HG02588 (cell line): ENCODE measurements at regions not wholly inside any gene's neighbourhood (a gene's known extent, or its start where the extent isn't known, plus 50 kb on each side); places are given as distances from the start of the nearest gene placed in this dataset.
"Not testable (repeated sequence)": the region's sequence is repeated elsewhere in the genome, so short reads cannot be mapped to it uniquely, and the experiment has no call there.

ENCODE experiments used
- ATAC-seq: cut with Tn5 transposase; IDR thresholded peaks from one replicate; pipeline ENCODE4 v1.9.1; 2021; ENCODE audit warnings: mild to moderate bottlenecking, moderate library complexity; ENCODE audit not compliant: unreplicated experiment

DNA sequence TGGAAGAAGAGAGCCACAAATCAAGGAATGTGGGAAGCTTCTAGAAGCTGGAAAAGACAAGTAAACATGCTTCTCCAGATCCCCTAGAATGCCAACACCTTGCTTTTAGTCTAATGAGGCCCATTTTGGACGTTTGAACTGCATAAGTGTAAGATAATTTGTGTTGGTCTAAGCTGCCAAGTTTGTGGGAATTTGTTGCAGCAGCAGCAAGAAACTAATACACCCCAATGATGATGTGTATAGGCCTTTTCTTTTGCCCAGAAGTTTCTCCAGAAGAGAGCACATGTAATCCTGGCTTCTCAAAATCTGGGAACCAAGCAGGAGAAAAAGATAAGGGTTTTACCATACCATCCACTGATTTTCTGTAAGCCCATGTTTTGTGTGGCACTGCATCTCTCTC is 96.1 kb upstream of the DPT start:
- no peak for ATAC-seq

DNA sequence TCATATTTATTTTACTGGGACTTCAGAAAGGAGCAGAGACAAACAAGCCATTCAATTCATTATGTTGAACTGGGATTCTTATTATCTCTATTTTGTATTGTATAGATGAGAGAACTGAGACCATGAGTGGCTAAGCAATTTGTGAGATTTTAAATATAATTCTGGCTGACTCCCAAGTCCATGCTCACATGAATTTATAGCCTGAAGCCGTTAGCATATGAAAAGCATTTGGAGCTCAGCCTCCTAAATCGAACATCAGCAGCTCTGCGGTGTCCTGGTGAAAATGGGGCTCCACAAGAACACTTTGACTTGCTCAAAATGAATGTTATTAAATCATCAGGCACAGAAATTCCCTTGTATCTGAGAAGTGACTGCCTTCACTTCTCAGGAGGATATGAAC is 96.8 kb upstream of the DPT start:
- no peak for ATAC-seq

DNA sequence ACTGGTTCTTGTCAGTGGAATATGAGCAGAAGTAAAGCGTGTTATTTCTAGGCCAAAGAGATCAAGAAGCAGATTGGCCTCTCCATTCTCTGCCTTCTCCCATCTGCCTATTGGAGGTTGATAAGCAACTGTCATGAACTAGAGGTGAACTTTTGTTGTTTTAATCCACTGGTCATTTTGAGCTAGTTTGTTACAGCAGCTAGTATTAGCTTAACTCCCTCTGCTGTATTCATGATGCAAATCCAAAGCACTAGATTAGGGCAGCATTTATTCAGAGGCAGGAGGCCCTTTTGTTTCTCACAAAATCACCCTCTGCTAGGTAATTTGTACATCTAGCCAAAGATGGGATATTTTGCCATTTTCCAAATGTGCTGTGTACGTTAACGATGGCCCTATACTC is 97.3 kb upstream of the DPT start:
- no peak for ATAC-seq

DNA sequence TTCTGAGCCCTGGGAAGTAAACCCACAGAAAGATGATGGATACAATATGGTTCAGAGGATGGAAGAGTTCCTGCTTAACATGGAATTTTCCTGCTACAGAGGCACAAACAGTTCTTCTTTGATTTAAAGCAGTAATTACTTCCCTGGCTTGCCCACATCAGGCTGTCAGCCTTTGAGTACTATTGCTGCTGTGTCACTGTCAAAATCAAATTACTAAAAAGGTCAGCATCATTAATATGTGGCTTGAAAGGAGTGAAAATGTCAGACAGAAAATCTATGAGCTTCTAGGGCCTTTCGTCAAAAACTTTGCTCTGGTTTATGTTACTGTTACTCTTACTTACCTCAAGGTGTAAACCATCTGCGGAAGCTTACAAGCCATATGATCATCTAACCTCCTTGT is 98.6 kb upstream of the DPT start:
- no peak for ATAC-seq

DNA sequence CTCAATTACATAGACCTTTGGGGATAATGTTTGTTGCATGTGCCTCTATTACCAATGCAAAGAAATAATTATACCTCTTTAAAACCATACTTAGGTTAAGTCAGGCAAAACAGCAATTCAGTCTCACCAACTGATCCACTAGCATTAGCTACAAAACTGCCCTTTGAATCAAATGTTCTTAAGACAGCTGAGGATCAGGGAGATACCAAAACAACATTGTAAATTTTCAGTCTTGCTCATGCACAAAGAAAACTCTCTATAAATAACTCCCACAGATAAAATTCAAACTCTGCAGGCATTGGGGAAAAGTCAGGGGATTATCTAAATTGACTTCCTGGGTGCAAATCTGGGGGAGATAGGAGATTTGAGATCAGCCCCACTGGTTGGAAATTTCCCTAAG is 100.9 kb upstream of the DPT start:
- ATAC-seq, result no peak

DNA sequence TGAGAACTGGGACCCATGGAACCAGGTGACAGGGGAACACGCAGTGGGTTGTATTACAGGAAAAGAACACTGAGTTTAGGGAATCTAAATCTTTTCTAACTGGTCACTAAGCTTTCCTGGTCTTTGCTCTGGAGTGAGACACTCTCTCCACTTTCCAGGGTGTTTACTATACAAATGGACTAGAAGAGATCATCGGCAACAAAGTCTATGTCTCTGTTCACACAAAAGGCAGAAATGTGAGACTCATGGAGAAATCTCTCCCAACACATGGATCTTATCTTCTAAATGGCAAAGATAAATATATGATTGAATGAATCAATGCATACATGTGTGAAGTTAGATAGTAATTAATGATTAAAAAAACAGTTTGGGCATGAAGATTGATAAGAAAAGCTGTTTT is 101.6 kb upstream of the DPT start:
- ATAC-seq, result no peak

DNA sequence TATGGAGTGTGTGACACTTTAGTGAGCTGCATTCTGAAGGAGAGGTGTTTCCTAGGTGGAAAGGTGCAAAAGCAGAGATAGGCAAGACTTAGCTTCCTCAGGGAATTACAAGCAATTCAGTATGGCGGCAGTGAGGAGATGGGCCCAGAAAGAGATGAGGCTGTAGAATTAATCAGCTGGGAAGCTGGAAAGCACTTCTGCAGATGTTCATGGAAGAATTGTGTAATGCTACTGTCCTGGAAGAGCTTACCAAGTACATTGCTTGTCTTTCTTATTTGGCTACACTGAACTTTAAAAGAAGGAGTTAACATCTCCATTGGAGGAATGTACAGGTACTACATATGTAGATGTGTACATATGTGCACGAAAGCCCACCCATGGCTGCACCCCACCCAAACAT is 103.7 kb upstream of the DPT start:
- ATAC-seq, result no peak

DNA sequence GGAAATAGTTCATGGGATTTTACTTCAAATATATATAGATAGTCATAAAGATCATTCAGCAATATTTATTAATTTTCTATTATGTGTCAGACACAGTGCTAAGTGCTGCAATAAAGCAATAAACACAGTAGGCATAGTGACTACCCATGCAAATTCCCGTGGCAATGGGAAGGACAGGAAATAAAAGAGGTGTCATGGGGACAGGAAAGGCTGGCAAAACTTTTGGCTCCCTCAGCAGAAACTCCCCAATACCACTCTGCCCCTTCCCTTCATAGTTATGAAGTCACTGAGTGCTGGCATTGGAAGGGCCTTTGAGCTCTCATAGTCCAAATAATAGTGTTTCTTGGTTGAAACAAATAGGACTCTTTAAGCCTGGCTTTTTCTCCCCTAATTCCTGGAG is 104.4 kb upstream of the DPT start:
- no peak for ATAC-seq

DNA sequence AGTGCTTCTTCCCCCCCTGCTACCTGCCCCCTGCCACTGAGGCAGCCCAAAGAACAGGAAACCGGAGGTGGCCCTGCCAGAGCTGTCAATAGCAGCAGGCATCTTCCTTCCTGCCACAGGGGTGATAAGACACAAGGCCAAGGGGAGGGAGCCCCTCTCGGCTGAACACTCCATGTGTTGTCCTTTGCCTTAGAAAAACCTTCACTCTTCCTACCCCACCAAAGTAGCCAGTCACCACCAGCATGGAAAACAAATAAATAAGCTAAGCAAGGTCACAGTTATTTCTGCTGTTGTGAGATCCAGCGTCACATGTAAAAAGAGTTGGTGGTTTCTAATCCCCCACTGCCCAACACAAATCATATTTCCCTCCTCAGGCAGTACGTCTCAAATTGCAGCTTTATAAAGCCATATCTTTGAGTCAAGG is 104.8 kb upstream of the DPT start:
- ATAC-seq, result no peak

DNA sequence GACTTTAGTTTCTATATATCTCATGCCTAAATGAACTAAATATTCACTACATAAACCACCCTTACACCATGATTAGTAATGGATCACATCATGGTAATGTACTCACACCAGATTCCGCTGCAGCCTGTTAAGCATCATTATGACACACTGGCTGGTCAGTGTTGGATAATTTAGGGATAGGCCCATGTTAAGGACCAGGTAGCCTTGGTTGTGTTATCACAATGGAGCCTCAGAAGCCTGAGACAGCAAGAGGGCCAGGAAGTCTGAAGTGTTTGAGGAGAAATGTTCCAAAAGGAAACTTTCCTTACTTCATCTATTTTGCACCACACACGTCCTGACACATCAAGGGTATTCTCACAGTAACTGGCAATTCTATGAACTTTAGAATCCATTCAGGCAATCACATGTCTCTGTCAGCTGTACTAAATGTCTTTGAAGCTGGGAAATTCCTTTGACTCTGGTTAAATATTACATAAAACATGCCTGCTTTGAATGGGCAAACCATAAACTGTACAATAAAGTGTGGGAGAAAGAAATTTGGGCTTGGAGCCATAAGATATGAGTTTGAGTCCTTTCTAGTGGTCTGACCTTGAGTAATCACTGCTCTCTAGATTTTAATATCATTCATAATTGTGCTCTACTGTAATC is 105.3 kb upstream of the DPT start:
- no peak for ATAC-seq

DNA sequence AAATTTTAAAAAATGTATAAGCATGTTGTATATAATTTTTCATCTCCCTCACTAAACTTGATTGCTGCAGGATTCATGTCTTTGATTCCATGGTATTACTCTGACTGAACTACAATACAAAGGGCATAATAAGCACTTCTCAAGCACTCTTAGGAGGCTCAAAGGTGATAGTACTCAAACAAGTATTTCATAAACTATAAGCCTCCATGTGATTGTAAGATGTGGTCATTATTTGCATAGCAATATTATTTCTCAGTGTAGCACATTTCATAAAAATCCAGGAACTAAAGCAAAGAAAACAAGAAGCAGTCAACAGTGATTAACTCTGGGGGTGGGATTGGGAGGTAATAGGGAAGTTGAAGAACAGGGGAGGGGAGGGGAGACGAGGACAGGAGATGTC is 106.2 kb upstream of the DPT start:
- no peak for ATAC-seq

DNA sequence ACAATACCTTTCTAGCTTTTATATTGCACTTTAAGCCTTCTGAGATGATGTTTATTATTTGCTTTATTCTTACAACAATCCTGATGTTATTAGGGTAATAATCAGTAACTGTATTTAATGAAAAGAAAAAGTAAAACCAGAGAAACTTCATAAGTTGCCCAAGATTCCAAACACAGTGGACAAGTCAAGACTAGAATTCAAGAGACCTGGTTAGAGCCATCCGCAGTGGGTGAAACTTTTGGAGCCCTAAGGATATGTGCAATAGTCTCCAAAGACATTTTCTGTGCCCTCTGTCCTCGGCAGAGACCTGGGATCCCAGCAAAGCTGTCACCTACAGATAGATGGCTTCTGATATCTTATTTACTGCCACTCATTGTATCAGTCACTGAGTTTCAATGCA is 106.8 kb upstream of the DPT start:
- ATAC-seq, result no peak

DNA sequence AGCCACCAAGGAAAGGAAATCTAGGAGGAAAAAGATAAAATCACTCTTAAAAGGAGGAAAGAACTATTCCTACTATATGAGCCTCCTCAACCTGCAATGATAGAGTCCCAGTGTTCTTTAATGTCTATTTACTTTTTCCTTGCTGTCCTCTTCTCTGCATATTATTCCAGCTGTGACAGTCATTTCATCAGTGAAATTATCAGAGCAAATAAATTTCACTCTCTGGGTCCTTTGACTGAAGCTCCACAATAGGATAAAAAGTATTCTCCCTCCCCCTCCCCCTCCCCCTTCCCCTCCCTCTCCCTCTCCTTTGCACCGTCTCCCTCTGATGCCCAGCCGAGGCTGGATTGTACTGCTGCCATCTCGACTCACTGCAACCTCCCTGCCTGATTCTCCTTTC is 107.5 kb upstream of the DPT start:
- ATAC-seq, result no peak

DNA sequence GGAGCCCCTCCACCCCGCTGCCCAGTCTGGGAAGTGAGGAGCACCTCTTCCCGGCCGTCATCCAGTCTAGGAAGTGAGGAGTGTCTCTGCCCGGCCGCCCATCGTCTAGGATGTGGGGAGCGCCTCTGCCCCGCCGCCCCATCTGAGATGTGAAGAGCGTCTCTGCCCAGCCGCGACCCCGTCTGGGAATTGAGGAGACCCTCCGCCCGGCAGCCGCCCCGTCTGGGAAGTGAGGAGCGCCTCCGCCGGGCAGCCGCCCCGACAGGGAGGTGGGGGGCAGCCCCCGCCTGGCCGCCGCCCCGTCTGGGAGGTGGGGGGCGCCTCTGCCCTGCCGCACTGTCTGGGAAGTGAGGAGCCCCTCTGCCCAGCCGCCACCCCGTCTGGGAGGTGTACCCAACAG is 108.2 kb upstream of the DPT start:
- ATAC-seq, result not testable (repeated sequence)

DNA sequence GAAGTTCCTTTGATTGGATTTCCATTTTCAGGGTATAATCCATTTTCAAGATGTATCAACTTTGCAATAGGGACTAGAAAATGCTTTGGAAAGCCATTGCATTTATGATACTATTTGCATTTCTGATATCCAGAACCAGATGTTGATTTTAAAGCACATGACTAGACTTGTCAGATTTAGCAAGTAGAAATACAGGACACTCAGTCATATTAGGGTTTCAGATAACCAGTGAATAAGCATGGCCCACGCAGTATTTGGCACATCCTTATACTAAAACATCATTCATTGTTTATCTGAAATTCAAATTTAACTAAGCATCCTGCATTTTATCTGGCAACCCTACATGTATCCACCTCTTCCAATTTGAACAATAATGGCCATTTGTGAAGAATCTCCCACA is 113.3 kb upstream of the DPT start:
- ATAC-seq, result no peak

DNA sequence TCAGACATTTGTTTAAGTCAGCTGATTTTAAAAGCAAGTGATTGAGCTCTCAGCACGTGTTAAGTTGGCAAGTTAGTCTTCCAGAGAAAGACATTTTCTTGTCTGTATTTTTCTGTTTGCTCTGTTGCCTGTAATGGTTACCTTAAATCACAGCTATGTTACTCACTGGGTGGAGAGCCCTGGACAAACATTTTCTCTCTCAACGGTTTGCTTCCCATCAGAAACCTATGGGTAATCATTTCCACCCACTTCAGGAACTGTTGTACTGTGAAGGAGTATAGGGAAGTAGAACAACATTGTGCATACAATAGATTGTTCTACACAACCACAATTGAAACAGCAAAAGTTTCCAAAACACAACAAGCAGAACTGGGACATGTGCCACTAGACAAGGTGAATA is 113.9 kb upstream of the DPT start:
- no peak for ATAC-seq

DNA sequence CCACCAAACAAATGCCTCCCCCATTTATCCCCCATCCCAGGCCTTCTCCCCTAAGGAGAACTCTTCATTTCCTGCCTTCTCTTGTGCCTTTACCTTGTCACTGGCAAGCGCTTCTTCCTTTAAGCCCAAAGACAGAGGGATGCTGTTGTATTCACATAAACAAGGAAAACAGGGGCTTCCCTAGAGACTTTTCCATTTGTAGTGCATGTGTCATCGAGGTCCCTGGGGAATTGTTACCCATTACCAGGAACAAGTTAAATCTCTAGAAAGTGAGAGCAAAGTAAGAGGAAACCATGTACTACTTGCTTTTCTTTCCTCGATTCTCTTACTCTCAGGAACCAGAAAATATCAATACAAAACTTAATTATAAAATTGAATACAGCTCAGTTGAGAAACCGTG is 114.4 kb upstream of the DPT start:
- no peak for ATAC-seq

DNA sequence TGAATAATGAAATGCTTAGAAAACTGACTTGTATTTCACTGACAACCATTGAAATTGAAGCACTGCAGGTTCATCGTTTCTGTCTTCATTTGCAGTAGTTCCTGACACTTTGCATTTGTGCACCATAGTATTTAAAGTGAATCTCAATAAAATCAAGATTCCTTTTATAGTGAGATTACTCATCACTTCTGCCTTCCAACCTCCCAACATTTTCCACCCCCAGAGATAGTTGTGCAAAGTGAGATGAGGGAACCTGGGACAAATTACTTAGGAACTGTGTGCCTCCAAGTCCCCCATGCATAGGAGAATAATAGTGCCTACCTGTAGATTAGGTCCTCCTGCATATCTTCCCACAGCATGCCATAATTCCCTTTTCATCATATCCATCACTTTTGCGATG is 114.9 kb upstream of the DPT start:
- no peak for ATAC-seq

DNA sequence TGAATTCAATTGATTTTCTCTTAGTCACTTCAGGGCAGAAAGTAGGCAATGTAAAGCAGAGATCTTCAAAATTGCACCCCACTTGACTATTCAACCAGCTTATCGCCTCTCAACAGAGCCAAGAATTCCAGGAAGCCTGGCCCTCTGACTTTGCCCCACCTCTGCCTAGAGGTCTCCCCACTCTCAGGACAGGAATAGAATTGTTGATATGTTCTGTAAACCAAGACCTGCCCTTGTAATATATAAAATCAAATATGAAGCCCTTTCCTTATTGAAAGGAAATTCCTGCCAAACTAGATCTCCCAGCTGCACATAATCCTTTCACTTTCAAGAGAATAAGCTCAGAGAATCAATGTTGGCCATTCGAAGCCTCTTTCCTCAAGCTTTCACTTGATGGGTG is 116.1 kb upstream of the DPT start:
- no peak for ATAC-seq

DNA sequence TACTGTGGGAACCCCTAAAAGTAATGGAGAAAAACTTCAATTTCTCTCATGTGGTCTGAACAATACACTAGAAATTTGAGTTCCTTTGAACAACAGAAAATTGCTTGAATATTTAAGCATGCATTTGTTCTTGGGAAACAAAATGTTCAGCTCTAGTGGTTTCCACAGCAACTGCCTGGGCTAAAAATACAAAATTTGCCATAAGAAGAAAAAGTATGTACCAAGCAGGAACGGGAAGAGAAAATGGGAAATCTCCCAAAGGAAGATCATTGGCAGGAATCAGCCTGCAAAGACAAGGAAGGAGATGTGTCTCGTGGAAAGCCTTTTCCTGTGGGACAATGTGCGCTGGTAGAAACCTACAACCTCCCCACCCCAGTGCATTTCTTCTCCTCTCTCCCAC is 119.0 kb upstream of the DPT start:
- no peak for ATAC-seq

DNA sequence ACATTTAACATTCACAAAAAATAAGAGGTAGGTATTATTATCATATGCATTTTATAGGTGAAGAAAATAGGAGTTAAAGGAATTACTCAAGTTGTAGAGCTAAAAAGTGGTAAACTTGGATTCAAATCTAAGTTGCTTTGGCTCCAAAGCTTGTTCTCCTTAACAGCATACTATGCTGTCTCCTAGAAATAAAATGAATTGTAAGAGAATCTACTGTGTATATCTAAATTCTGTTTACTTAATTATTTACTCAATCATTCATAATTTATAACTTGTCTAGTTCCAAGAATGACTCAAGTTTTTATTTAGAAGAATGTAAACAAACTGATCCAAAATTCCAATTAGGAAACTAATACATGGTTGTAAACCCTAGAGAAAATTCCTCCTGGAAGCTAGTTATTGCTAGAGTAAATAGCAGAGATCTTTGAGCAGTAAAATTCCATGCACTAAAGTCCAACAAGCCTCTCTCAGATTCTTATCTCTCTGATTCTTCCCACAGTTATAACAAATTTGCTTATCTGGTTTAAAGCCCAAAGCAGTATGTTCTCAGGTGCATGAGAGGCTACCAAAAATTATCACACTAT is 132.5 kb upstream of the DPT start:
- no peak for ATAC-seq

DNA sequence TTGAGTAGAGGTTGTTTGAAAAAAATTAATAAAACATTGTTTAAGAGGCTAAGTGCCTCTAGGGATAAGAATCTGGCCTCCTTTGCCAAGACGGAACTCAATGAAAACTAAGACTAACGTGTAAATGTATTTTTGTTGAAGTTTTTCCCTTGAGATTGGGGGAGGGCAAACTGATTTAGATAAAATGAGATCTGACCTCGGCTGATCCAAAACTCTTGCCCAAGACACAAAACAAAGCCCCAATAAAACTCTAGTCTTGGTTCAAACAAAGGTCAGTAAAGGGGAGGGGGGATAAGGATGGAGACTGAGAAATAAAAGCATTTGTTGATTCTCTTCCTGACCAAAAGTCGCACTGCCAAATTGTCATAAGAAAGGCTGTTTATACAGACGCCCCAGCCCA is 134.8 kb upstream of the DPT start:
- no peak for ATAC-seq

DNA sequence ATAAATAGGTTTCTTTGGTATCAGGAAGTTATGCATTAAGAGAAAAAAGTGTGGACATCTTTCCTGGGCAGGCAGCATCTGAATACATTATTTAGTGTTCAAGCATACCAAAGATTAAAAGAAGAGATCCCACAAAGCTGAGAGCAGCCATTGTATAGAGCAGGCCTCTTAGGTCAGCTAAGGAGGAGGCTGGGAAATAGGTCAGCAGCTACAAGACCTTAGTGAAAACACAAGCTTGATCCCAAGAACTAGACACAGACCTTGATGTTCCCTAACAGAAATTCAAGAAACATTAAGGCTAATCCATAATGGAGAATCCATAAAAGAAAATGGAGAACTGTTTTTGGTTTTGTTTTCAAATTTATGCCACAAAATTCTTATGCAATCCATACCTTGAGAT is 135.3 kb upstream of the DPT start:
- ATAC-seq, result no peak
